Thyroid gland (tissue), 4 donors: ENCODE measurements at regions not wholly inside any gene's neighbourhood (a gene's known extent, or its start where the extent isn't known, plus 50 kb on each side); places are given as distances from the start of the nearest gene placed in this dataset.

Experiments used
- POLR2A ChIP-seq, 2 donors: fragments of 450-650 bp; IDR thresholded peaks; one replicate each; pipeline ENCODE4 v1.6.1; 2017; ENCODE audit warnings: antibody characterized with exemption in 2 of 2, mild to moderate bottlenecking in 2 of 2, moderate library complexity in 1 of 2
- TF ChIP-seq, protein P1 (sequence below), 6 experiments: fragments of 200-600 bp in 3 of 6; fragments of 450-650 bp in 3 of 6; sonication (generic) in 3 of 6; IDR thresholded peaks; one replicate each; pipeline ENCODE4 v1.5.1; 2016 to 2019; ENCODE audit warnings: antibody characterized with exemption in 6 of 6, mild to moderate bottlenecking in 2 of 6, inconsistent platforms in 1 of 6, moderate library complexity in 1 of 6

DNA sequence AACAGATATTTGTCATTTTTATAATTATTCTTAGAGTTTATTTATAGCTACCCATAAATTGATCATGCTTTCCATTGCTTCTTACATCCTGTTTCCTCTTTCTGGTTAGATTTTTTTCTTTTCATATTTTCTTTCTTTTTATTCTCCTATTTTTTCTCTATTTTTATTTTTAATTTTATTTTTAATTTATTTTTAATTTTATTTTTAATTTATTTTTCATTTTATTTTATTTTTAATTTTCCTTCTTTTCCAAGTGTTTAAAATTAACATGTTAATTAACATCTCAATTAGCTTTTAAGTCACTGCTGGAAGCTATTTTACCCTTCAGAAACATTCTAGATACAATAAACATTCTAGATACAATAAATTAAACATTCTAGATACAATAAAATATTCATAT lies 269.6 kb downstream of the B3GLCT start:
- TF ChIP-seq POLR2A (IDR thresholded peaks at IDR 0.05) = no peak
- TF ChIP-seq, protein P1, sequence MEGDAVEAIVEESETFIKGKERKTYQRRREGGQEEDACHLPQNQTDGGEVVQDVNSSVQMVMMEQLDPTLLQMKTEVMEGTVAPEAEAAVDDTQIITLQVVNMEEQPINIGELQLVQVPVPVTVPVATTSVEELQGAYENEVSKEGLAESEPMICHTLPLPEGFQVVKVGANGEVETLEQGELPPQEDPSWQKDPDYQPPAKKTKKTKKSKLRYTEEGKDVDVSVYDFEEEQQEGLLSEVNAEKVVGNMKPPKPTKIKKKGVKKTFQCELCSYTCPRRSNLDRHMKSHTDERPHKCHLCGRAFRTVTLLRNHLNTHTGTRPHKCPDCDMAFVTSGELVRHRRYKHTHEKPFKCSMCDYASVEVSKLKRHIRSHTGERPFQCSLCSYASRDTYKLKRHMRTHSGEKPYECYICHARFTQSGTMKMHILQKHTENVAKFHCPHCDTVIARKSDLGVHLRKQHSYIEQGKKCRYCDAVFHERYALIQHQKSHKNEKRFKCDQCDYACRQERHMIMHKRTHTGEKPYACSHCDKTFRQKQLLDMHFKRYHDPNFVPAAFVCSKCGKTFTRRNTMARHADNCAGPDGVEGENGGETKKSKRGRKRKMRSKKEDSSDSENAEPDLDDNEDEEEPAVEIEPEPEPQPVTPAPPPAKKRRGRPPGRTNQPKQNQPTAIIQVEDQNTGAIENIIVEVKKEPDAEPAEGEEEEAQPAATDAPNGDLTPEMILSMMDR (IDR thresholded peaks at IDR 0.05) = no peak
